ENCODE measurements at regions not wholly inside any gene's neighbourhood (a gene's known extent, or its start where the extent isn't known, plus 50 kb on each side); places are given as distances from the start of the nearest gene placed in this dataset.
"Not testable (repeated sequence)": the region's sequence is repeated elsewhere in the genome, so short reads cannot be mapped to it uniquely, and the experiment has no call there.

- H3K27ac Mint-ChIP-seq: no peak overlapping the region
- ChIA-PET POLR2A (no interaction called here), CTCF (interaction anchor here (0.8 to 2.3 kb wide), 7 partner anchors 10 to 86 kb away, joined by 3 to 28 read pairs (median 3); no protein-coding TSS in a partner anchor)
- peaks cover 3% of the 10 kb centered on the region for H3K27me3 Mint-ChIP-seq
- ATAC-seq (ENCODE audit: low read depth) (no peak), DNase-seq (no peak)
- H3K36me3 Mint-ChIP-seq (ENCODE audit: low read depth): no peaks in the 10 kb centered on the region
- TF ChIP-seq CTCF (IDR thresholded peaks at IDR 0.05): no peak
- H3K9me3 Mint-ChIP-seq: no peaks in the 10 kb centered on the region
- intact Hi-C loops (cut with micrococcal nuclease): no loop called here
- H3K4me1 Mint-ChIP-seq: peaks cover 15% of the 10 kb centered on the region
- no peak overlapping the region for H3K4me3 Mint-ChIP-seq
Measured at GRCh38 chr14:106789318-106789717, 1262.9 kb downstream of the TMEM121 start.

- Mint-ChIP-seq H3K27ac (no peak overlapping the region), H3K9me3 (no peaks in the 10 kb centered on the region), H3K4me1 (peaks cover 15% of the 10 kb centered on the region), H3K36me3 (ENCODE audit: low read depth) (no peaks in the 10 kb centered on the region), H3K27me3 (peaks cover 3% of the 10 kb centered on the region), H3K4me3 (no peak overlapping the region)
- intact Hi-C loops (cut with micrococcal nuclease): loop anchor here (1.0 kb wide), 1 partner anchor 82 kb away; no protein-coding TSS in a partner anchor
- ATAC-seq (ENCODE audit: low read depth) (peak; percentile 85), DNase-seq (peak; percentile 83)
- TF ChIP-seq CTCF (IDR thresholded peaks at IDR 0.05): peak; percentile 69
- CTCF ChIA-PET: interaction anchor here (0.7 to 2.3 kb wide), 11 partner anchors 9 to 128 kb away, joined by 3 to 28 read pairs (median 4); no protein-coding TSS in a partner anchor
- POLR2A ChIA-PET: no interaction called here
Measured at GRCh38 chr14:106790189-106791036, 1264.0 kb downstream of the TMEM121 start.

GRCh38 chr14:106792543-106792942 lies 1266.2 kb downstream of the TMEM121 start:
- DNase-seq (no peak), ATAC-seq (ENCODE audit: low read depth) (no peak)
- Mint-ChIP-seq H3K36me3 (ENCODE audit: low read depth) (no peaks in the 10 kb centered on the region), H3K4me3 (no peak overlapping the region), H3K27me3 (peaks cover 3% of the 10 kb centered on the region), H3K4me1 (peaks cover 15% of the 10 kb centered on the region), H3K9me3 (no peaks in the 10 kb centered on the region), H3K27ac (no peak overlapping the region)
- intact Hi-C loops (cut with micrococcal nuclease): no loop called here
- POLR2A ChIA-PET: no interaction called here
- no peak for TF ChIP-seq CTCF (IDR thresholded peaks at IDR 0.05)
- CTCF ChIA-PET: interaction anchor here (1.1 to 2.1 kb wide), 2 partner anchors 80 to 371 kb away, joined by 3 to 8 read pairs; no protein-coding TSS in a partner anchor

GRCh38 chr14:106798166-106798565 lies 1271.8 kb downstream of the TMEM121 start:
- H3K27me3 Mint-ChIP-seq; H3K27ac Mint-ChIP-seq; H3K36me3 Mint-ChIP-seq (ENCODE audit: low read depth); POLR2A ChIA-PET; H3K4me3 Mint-ChIP-seq; DNase-seq; ATAC-seq (ENCODE audit: low read depth); H3K4me1 Mint-ChIP-seq; intact Hi-C loops (cut with micrococcal nuclease); H3K9me3 Mint-ChIP-seq: not testable (repeated sequence)
- CTCF ChIA-PET: interaction anchor here (1.7 kb wide), 1 partner anchor 32 kb away, joined by 3 read pairs; no protein-coding TSS in a partner anchor

- CTCF ChIA-PET: interaction anchor here (0.6 to 1.6 kb wide), 3 partner anchors 9 to 70 kb away, joined by 3 to 5 read pairs (median 4); no protein-coding TSS in a partner anchor
- H3K9me3 Mint-ChIP-seq: no peaks in the 10 kb centered on the region
Measured at GRCh38 chr14:106802413-106803364, 1276.3 kb downstream of the TMEM121 start.

More at GRCh38 chr14:106802413-106803364, 1276.3 kb downstream of the TMEM121 start:
- TF ChIP-seq CTCF (IDR thresholded peaks at IDR 0.05): no peak
- Mint-ChIP-seq H3K4me3 (no peak overlapping the region), H3K27ac (no peak overlapping the region), H3K4me1 (no peaks in the 10 kb centered on the region), H3K27me3 (peaks cover 12% of the 10 kb centered on the region), H3K36me3 (ENCODE audit: low read depth) (no peaks in the 10 kb centered on the region)
- no peak for ATAC-seq (ENCODE audit: low read depth)
- intact Hi-C loops (cut with micrococcal nuclease): no loop called here
- POLR2A ChIA-PET: interaction anchor here (1.0 kb wide), 1 partner anchor 941 kb away, joined by 4 read pairs; no protein-coding TSS in a partner anchor
- no peak for DNase-seq
